GM19043 (cell line): ENCODE measurements at regions not wholly inside any gene's neighbourhood (a gene's known extent, or its start where the extent isn't known, plus 50 kb on each side); places are given as distances from the start of the nearest gene placed in this dataset.

Source experiments
- ATAC-seq: cut with Tn5 transposase; IDR thresholded peaks from one replicate; pipeline ENCODE4 v1.9.1; 2021; ENCODE audit warnings: low read depth; ENCODE audit not compliant: unreplicated experiment

DNA sequence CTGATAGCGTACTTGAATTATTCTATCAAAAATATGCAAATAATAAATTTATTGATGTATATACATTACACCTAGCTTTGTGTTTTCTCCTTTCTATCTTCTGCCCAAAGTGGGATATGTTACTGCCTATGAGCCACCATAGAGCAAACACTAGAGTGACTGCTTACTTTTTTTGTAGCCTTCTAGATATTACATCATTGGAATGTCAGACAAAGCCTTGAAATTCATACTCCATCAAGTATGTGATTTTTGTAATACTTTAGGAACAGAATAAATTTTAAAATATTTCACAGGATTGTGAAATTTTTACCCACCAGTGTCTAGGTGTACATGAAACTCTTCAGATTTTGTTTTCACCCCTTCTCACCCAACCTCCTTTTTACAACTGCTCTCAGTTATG lies 787.6 kb downstream of the USP25 start:
- no peak for ATAC-seq

DNA sequence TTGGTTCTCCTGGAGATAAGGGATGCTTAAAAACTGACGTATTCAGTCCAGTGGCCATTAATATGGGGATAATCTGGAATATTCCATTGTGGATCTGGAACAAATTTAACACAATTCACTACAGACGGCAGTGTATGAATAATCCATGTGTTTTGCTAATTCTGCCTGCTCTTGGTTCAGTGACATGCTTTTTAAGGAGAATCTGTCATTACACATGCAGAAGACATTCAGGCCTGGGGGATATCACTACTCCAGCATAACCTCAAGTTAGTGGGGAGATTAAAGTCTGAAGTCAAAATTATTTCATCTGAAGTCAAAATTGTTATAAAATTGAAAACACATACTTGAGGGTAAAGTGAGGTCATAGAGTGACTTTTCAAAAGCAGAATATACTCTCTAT lies 789.3 kb downstream of the USP25 start:
- ATAC-seq, result no peak

DNA sequence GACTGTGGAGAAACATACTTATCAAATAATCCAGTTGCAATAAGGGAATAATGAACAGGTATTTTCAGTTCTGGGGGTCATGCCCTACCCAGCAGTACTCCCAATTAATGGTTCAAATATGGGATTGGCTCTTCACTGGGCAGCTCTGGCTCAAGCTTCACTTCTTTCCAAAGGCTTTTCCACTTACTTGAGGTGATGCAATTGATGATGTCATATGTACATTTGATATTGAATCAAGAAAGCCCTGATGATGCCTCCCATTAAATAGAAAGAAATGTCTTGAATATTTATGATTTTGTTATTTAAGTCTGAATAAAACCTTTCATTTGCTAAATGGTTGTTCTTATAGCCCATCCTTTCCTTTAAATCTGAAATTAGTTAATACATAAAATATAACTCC lies 789.9 kb downstream of the USP25 start:
- ATAC-seq, result no peak

DNA sequence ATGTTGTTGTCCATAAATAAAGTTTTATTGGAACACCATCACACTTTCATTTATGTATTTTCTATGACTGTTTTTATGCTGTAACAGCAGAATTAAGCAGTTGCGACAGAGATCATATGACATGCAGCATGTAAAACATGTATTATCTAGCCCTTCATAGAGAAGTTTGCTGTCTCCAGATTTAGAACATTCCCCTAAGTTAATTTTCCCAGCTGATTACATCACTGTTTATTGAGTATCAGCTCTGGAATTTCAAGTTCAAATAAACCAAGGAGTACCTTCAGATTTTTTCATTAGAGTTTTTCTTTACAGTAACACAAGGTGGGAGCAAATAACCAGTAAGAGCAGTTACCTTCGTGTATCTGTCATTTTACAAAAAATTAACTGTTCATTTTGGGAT lies 792.8 kb downstream of the USP25 start:
- no peak for ATAC-seq

DNA sequence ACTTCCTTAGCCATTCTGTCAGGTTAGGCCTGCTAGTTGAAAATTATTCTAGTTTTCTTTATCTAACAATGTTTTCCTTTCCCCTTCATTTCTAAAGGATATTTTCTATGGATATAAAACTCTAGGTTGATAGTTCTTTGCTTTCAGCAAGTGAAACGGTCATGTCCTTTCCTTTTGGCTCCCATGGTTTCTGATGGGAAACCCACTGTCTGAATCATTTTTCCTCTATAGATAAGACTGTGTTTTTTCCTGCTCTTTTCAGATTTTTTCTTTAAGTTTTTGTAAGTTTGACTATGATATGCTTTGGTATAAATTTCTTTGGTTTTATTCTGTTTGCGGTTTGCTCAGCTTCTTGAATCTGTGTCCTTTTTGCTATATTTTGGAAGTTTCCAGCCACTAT lies 800.9 kb downstream of the USP25 start:
- ATAC-seq, result no peak

DNA sequence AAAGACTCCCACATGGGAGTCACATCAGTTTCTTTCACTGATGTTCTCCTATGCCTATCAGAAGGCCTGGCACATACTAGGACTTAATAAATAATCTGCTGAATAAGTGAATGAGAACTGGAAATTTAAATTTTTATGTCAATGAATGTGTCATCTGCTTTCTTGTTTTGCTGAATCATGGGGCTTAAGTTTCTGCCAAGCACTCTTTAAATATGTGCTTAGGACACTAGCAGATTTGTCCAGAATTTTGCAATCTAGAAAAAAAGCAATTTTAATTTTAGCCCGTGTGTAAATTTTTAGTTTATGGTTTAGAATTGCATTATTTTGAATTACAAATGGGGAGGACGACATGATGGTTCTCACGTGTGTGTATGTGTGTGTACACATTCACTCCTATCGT lies 803.1 kb downstream of the USP25 start:
- ATAC-seq, result no peak

DNA sequence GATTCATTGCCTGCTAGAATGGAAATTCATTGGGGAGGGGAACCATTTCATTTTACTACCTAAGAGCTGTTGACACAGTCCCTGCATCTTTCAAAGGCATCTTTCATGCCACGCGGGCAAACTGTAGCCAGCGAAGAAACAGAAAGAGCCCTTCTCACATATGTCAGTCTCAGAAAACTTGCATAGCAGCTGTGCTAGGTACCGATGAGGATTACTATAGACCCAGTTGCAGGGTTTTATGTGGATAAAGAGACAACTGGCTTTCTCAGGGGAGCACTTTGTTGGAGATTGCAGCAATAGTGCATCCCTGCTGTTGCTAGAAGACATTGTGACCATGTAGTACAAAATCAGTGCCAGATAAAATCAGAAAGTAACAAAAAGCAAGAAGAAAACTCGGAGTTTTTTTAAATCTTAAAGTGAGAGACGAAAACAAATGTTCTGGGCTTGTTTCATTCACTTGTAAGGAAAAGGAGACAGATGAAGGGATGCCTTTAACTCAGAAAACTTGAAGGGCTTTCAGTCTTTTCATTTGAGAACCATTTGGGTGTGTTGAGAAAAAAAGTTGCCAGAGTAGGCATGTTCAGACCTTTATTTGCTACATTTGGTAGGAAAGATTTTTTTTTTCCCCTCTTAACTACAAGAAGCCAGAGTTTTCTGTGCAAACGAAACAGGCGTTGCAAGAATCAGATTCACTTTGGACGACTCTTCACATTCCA lies 804.1 kb downstream of the USP25 start:
- no peak for ATAC-seq

DNA sequence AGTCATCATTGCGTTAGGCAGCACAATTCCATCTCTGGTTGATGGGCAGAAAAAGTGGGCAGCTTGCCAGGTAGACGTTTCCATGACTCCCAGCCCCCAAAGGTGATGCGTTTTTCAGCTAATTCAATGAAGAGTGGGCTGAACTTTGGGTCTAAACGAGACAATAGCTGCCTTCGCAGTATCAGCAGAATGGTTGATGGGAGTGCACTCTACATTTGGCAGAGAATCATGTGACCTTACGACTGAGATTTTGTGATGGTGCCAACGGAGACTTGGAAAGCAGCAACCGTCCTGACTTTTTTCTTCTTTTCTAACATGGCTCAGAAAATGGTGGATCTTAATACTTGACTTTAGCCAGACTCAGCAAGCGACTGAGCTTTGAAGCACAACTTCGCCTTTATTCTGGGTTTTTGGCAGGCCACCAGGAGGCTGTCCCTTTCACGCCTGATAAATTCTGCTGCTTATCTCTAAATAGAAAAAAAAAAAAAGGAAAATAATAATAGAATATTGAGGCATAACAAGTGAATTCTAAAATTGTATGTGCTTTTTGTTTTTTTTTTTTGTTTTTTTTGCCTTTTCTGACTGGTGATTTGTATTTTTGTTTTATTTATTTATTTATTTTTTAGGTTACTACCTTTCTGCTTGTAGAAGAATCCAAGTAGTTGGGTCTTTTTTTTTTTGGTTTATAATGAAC lies 804.8 kb downstream of the USP25 start:
- ATAC-seq, result no peak

DNA sequence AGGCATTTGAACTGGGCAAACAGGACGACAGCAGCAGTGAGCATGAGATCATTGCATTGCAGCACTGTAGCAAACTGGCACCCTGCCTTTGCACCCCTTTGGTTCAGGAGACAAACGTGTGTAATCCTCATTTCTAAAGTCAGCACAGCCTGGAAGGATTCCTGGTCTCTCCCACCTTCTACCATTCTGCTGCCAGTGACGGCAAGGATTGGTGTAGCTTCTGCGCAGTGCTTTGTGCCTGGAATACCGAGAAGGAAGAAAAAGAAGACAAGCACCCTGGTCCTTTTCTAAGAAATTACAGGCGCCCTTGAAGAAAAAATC lies 805.3 kb downstream of the USP25 start:
- ATAC-seq, result no peak

DNA sequence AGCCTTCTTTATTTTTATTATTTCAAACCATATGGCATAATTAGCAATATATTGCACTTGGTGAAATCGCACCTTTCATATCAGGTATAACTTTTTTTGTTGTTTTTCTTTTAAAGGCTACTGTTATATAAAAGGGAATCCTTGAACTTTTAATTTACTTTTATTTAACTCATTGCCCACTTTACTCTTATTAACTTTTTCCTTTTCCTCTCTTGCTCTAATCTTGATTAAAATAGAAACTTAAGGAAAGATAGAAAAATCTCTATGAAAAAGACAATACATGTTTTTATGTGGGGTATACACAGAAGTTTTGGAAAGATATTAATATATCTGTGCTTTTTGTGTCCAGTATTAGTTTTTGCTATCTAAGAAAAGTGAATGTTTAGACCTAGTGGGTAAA lies 805.8 kb downstream of the USP25 start:
- no peak for ATAC-seq

DNA sequence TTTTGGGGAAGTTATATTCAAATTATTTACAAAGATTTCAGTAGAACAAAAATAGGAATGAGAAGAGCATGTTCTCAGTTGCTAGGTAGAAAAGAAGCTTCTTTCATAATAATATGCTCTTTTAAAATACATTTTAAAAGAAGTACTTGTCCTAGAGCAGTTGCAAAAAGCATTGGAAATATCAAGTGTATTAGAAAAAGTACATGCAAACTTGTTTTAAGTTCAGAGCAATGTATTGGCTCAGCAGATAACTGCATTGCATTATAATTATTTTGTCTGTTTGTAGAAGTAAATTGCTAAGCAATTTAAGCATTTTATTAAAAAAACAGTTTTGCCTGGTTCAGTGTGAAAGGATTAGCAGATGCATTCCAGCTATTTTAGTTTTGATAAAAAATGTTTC lies 806.4 kb downstream of the USP25 start:
- no peak for ATAC-seq

DNA sequence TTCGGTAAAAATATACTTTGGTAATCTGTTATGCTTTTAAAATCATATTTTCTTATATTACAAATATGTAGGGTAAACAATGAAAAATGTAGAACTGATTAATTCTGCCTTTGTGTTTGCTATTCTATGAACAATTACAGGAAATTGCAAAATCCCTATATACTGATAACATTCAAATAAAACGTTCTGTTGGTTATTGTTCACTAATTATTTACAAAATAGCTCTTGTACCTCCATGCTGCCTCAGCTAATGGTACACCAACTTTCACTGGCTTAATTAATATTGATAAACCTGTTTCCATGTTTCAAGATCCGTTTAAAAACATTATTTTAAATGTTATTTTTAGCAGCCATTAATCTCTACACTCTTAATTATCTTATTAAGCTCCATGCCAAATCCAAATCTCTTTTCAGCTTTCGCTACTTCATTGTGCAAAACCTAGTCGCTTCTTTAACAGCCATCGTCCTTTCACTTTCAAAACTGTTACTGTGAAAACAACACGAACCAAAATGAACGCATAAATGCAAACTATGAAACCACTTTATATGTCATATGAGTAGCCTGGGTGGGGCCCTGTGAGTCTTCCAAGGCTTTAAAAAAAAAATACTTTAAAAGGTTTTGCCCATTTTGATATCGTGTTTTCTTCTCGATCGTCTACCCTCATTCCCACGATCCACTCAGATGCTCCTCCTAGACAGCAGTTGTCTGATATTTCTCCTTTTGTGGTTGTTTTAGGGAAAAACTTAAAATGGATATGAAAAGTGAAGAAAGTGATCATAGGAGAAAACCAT lies 807.1 kb downstream of the USP25 start:
- ATAC-seq, result no peak

DNA sequence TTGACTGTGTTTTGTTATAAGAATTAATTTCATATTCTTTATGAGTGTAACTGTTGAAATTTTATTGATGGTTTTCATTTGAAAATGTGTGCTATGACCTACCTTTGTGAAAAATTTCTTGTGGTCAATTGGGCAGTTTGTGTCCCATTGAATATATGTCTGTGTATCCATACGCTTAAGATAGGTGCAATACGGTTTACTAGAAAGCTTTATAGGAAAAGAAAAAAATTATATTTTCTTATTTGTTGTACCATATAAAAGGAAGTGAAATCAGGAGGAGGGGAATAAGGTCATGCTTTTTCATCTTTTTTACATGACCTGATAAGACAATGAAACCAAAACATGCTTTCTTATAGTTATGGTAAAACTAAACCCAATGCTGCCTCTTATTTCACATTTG lies 807.7 kb downstream of the USP25 start:
- ATAC-seq, result no peak

DNA sequence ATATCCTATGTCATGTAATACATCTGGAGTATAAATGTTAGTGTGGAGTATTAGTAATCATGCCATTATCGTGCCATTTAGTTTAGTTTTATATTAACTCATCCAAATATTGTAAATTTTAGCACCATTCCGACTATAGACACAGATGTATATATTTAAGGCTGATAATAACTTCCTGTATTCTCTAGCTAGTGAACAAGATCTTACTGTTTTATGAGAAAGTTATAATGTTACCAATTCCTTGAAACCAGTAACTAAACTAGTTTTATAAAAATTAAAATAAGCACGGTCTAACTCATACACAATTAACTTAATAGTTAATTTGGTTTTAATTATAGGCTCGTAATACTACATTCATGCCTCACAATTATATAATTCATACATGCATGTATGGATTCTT lies 808.6 kb downstream of the USP25 start:
- no peak for ATAC-seq

DNA sequence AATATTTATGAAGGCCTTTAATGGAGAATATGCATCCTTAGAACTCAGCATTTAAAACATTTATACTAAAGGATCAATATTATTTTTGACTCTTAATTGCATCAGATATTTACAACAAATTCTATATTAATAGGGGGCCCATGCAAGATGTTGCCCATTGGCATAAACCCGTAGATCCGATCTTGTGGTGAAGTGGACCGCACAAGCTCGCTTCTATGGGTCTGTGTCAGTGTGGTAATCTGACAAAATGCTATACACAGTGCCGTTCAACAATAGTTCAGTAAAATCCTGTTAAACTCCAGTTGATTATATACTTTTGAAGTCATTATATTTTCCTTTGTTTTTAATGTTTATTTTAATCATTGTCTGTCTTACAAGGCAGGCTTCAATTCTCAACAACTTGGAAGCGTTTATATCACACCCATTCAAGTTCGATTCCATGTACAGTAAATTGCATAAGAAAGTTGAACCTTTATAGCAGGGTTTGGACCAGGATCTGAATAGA lies 809.2 kb downstream of the USP25 start:
- no peak for ATAC-seq

DNA sequence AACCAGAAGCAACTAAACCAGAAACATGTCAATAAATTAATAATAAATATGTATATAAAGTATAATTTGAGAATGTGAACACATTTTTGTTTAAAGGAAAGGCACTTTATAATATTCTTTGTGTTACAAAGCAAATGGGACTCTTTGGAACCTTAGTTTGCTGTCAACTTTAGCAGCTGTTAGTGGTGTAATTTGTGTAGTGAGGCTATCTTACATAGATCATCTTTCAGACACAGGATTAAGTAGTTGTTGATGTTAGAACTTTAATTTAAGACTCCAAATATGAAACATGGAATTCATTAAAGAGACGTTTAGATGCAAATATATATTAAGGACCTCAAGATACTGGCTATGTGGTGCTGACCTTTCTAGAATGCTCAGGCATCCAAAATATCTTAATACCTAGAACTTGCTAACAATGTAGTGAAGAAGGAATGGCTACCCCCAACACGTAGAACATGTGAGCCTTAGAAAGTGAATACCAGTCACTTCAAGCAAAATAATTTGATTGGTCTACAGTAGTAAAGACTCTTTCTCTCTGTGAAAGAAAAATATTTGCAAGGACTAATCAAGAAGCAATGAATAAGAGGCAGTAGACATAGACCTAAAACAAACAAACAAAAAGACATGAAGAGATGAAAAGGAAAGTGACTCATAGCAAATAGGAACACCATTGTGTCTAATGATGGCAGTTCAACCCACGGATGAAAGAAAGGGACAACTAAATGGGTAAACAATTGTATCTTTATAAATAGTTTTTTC lies 811.4 kb downstream of the USP25 start:
- no peak for ATAC-seq

DNA sequence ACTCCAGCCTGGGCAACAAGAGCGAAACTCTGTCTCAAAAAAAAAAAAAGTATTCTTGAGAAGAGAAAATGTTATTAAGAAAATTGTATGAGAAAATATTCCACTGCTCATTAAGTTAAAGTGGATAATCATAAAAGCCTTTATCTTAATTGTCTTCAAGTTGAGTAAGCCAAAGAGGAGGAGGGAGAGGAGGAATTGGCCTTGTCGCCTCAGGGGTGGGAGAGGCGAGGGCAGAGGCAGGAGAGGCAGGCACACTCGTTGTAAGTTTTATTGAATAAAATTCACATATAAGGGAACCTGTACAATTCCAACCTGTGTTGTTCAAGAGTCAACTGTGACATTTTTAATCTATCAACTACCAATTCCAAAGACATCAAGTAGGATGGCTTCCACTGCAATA lies 820.3 kb downstream of the USP25 start:
- no peak for ATAC-seq

DNA sequence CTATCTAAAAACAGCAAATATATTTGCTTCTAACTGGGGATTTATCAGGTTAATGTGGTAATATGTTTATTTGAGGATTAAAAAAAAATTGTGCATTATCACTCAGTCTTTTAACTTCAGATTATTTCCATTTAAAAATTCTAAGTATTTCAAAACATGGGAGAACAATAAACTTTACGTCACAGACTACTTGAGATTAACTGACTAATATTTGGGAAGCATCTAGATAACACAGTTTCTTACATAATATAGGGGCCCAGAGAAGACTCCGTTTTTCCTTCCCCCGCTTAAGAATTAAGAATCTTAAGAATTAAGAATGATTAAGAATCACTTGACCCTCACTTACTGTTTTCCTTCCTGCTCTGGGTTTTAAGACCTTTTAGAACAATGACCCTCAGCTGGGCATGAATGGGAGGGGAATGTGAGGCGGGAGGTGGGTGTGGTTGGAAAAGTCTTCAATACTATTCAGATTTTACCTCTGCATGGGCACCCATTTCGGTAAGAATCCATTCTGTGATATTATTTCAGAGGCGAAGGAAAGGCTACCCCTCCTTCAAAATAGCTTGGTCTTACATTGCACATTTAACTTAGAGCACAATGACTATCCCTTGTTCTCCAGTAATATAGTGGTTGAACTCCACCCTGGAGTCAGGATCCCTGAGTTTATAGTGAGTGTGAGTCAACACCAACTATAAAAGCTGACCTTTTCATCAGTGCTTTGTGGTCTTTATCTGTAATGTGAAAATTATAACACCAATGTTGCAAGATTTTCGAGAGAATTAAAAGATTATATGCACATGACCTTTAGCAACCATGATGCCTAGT lies 821.3 kb downstream of the USP25 start:
- ATAC-seq, result no peak

DNA sequence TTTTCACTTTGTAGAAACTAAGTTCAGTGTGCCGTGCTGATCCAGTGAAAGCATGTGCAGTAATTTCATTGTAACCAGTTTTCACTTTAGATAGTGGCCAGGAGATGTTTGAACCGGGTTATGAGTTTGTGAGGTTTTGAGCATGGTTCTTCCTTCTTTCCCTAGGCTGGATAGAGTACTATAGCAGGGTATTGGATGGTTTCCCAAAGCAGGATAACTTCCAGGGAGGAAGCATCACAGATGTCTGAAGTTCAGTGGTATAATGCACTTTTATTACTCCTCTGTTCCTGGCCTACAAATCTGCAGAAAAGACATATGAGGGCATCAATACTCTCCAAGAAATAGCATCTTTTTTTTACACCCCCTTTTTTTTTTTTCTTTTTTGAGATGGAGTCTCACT lies 823.1 kb downstream of the USP25 start:
- ATAC-seq, result no peak

DNA sequence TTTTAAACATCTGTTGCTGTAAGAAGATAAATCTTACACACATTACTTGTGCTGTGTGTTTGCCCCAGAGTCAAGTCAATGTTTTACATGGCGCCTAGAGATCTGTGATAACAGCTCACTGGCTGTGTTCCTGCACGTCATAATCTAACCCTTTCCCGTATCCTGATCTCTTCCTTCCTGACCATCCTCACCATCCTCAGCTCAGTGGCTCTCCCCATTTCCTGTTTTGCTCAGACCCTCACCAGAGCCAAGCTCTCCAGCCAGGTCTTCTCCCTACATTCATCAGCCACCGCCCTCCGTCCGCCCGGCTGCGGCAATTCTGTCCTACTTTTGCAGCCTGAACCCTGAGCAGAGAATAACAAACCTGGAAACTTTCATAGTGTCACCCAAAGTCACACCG lies 824.7 kb downstream of the USP25 start:
- ATAC-seq, result no peak
